ENCODE measurements at regions not wholly inside any gene's neighbourhood (a gene's known extent, or its start where the extent isn't known, plus 50 kb on each side); places are given as distances from the start of the nearest gene placed in this dataset.

- H3K4me3 ChIP-seq (ENCODE audit: low read length) = no peak overlapping the region
- DNase-seq (ENCODE audit: low read depth) = no peak
- no peak for TF ChIP-seq CTCF (IDR thresholded peaks at IDR 0.05; ENCODE audit: insufficient read depth, low read depth, low read length, missing control alignments)
Observed at GRCh38 chr2:64777841-64778240, 124.1 kb upstream of the SERTAD2 start.

GRCh38 chr2:64779117-64779690 is 125.5 kb upstream of the SERTAD2 start:
- H3K4me3 ChIP-seq (ENCODE audit: low read length) = no peak overlapping the region
- TF ChIP-seq CTCF (IDR thresholded peaks at IDR 0.05; ENCODE audit: insufficient read depth, low read depth, low read length, missing control alignments) = no peak
- peak; percentile 67 for DNase-seq (ENCODE audit: low read depth)

- no peak for TF ChIP-seq CTCF (IDR thresholded peaks at IDR 0.05; ENCODE audit: insufficient read depth, low read depth, low read length, missing control alignments)
- no peak overlapping the region for H3K4me3 ChIP-seq (ENCODE audit: low read length)
- DNase-seq (ENCODE audit: low read depth) = peak; percentile 65
Observed at GRCh38 chr2:64780041-64780440, 126.3 kb upstream of the SERTAD2 start.

- H3K4me3 ChIP-seq (ENCODE audit: low read length) = no peak overlapping the region
- no peak for TF ChIP-seq CTCF (IDR thresholded peaks at IDR 0.05; ENCODE audit: insufficient read depth, low read depth, low read length, missing control alignments)
- DNase-seq (ENCODE audit: low read depth) = peak; percentile 47
Observed at GRCh38 chr2:64781711-64782390, 128.1 kb upstream of the SERTAD2 start.

- no peak for TF ChIP-seq CTCF (IDR thresholded peaks at IDR 0.05; ENCODE audit: insufficient read depth, low read depth, low read length, missing control alignments)
- H3K4me3 ChIP-seq (ENCODE audit: low read length) = no peak overlapping the region
- peak; percentile 78 for DNase-seq (ENCODE audit: low read depth)
Observed at GRCh38 chr2:64784168-64785061, 130.7 kb upstream of the SERTAD2 start.

GRCh38 chr2:64785245-64785644 is 131.5 kb upstream of the SERTAD2 start:
- H3K4me3 ChIP-seq (ENCODE audit: low read length) = no peak overlapping the region
- TF ChIP-seq CTCF (IDR thresholded peaks at IDR 0.05; ENCODE audit: insufficient read depth, low read depth, low read length, missing control alignments) = no peak
- no peak for DNase-seq (ENCODE audit: low read depth)
